Erythroblast (primary cell): ENCODE measurements at regions not wholly inside any gene's neighbourhood (a gene's known extent, or its start where the extent isn't known, plus 50 kb on each side); places are given as distances from the start of the nearest gene placed in this dataset.

Experiments used
- GATA1 ChIP-seq: IDR thresholded peaks from 2 replicates; pipeline ENCODE4 v1.6.1; 2011; ENCODE audit warnings: low read depth, mild to moderate bottlenecking, control low read depth, low read length, moderate library complexity
- POLR2A ChIP-seq: IDR thresholded peaks from 2 replicates; pipeline ENCODE4 v1.6.1; 2011; ENCODE audit warnings: mild to moderate bottlenecking, low read length

GRCh38 chr5:105670596-105670995, 2000.1 kb downstream of the EFNA5 start:
- no peak for TF ChIP-seq POLR2A
- TF ChIP-seq GATA1, result no peak
